ENCODE measurements at regions not wholly inside any gene's neighbourhood (a gene's known extent, or its start where the extent isn't known, plus 50 kb on each side); places are given as distances from the start of the nearest gene placed in this dataset.

GRCh38 chr2:57376985-57377384, 669.6 kb upstream of the VRK2 start:
- no peak for DNase-seq
- H3K36me3 Mint-ChIP-seq (ENCODE audit: insufficient read depth, unreplicated experiment) = no peaks in the 10 kb centered on the region
- no TSS peak for BruUV-seq (replicated peaks)
- ChIA-PET CTCF (no interaction called here), POLR2A (no interaction called here)
- no peak overlapping the region for H3K27ac Mint-ChIP-seq (ENCODE audit: unreplicated experiment)
- peak; percentile 1 to 30 for TF ChIP-seq CTCF (IDR thresholded peaks at IDR 0.05; ENCODE audit: insufficient read depth in 1 of 2, low read depth in 1 of 2, low read length in 1 of 2, severe bottlenecking in 1 of 2, unreplicated experiment in 1 of 2)
- no peaks in the 10 kb centered on the region for H3K27me3 Mint-ChIP-seq (ENCODE audit: insufficient read depth, unreplicated experiment)
- no peaks in the 10 kb centered on the region for H3K36me3 ChIP-seq (ENCODE audit: control insufficient read depth, insufficient read depth, low read length)
- no peak overlapping the region for H3K4me3 ChIP-seq (ENCODE audit: low read depth, low read length)
- H3K4me1 ChIP-seq = peaks cover 34% of the 10 kb centered on the region
- H3K4me1 Mint-ChIP-seq (ENCODE audit: low read depth, unreplicated experiment) = peaks cover 22% of the 10 kb centered on the region
- intact Hi-C loops (cut with micrococcal nuclease; ENCODE audit: unreplicated experiment) = loop anchor here (1.0 to 10.0 kb wide), 2 partner anchors 120 to 1192 kb away; partner anchors contain the start of gene CCDC85A
- H3K9me3 Mint-ChIP-seq (ENCODE audit: unreplicated experiment) = peaks cover 21% of the 10 kb centered on the region
- H3K4me3 Mint-ChIP-seq (ENCODE audit: unreplicated experiment) = no peak overlapping the region
- H3K27me3 ChIP-seq (replicated peaks; ENCODE audit: control insufficient read depth, insufficient read depth, low read length) = no peaks in the 10 kb centered on the region
- no peaks in the 10 kb centered on the region for H3K9me3 ChIP-seq

GRCh38 chr2:57386305-57386704, 660.3 kb upstream of the VRK2 start:
- H3K27me3 ChIP-seq (replicated peaks; ENCODE audit: control insufficient read depth, insufficient read depth, low read length) = no peaks in the 10 kb centered on the region
- BruUV-seq (replicated peaks) = no TSS peak
- no peaks in the 10 kb centered on the region for H3K9me3 Mint-ChIP-seq (ENCODE audit: unreplicated experiment)
- H3K4me3 ChIP-seq (ENCODE audit: low read depth, low read length) = no peak overlapping the region
- H3K9me3 ChIP-seq = no peaks in the 10 kb centered on the region
- no peaks in the 10 kb centered on the region for H3K27me3 Mint-ChIP-seq (ENCODE audit: insufficient read depth, unreplicated experiment)
- no peak for TF ChIP-seq CTCF (IDR thresholded peaks at IDR 0.05; ENCODE audit: insufficient read depth in 1 of 2, low read depth in 1 of 2, low read length in 1 of 2, severe bottlenecking in 1 of 2, unreplicated experiment in 1 of 2)
- no peaks in the 10 kb centered on the region for H3K36me3 ChIP-seq (ENCODE audit: control insufficient read depth, insufficient read depth, low read length)
- POLR2A ChIA-PET = no interaction called here
- H3K36me3 Mint-ChIP-seq (ENCODE audit: insufficient read depth, unreplicated experiment) = no peaks in the 10 kb centered on the region
- H3K4me1 ChIP-seq = no peaks in the 10 kb centered on the region
- H3K4me3 Mint-ChIP-seq (ENCODE audit: unreplicated experiment) = no peak overlapping the region
- H3K4me1 Mint-ChIP-seq (ENCODE audit: low read depth, unreplicated experiment) = no peaks in the 10 kb centered on the region
- no peak for DNase-seq
- intact Hi-C loops (cut with micrococcal nuclease; ENCODE audit: unreplicated experiment) = no loop called here
- H3K27ac Mint-ChIP-seq (ENCODE audit: unreplicated experiment) = no peak overlapping the region
- CTCF ChIA-PET = no interaction called here

GRCh38 chr2:57396355-57397098, 650.1 kb upstream of the VRK2 start:
- no peak for DNase-seq
- CTCF ChIA-PET = no interaction called here
- BruUV-seq (replicated peaks) = no TSS peak
- Mint-ChIP-seq H3K27me3 (ENCODE audit: insufficient read depth, unreplicated experiment) (no peaks in the 10 kb centered on the region), H3K36me3 (ENCODE audit: insufficient read depth, unreplicated experiment) (no peaks in the 10 kb centered on the region), H3K27ac (ENCODE audit: unreplicated experiment) (no peak overlapping the region), H3K9me3 (ENCODE audit: unreplicated experiment) (no peaks in the 10 kb centered on the region), H3K4me3 (ENCODE audit: unreplicated experiment) (no peak overlapping the region), H3K4me1 (ENCODE audit: low read depth, unreplicated experiment) (no peaks in the 10 kb centered on the region)
- intact Hi-C loops (cut with micrococcal nuclease; ENCODE audit: unreplicated experiment) = no loop called here
- Histone ChIP-seq H3K36me3 (ENCODE audit: control insufficient read depth, insufficient read depth, low read length) (no peaks in the 10 kb centered on the region), H3K9me3 (no peaks in the 10 kb centered on the region), H3K27me3 (replicated peaks; ENCODE audit: control insufficient read depth, insufficient read depth, low read length) (no peaks in the 10 kb centered on the region), H3K4me1 (no peaks in the 10 kb centered on the region), H3K4me3 (ENCODE audit: low read depth, low read length) (no peak overlapping the region)
- POLR2A ChIA-PET = no interaction called here
- no peak for TF ChIP-seq CTCF (IDR thresholded peaks at IDR 0.05; ENCODE audit: insufficient read depth in 1 of 2, low read depth in 1 of 2, low read length in 1 of 2, severe bottlenecking in 1 of 2, unreplicated experiment in 1 of 2)

All from Caco-2 (cell line).